Stimulated activated CD8-positive, alpha-beta memory T cell treated with anti-CD3 and anti-CD28 coated beads, Interleukin-12 subunit alpha, Interleukin-12 subunit beta, amount 100 ng/mL, for 24 hours (primary cell): ENCODE measurements at regions not wholly inside any gene's neighbourhood (a gene's known extent, or its start where the extent isn't known, plus 50 kb on each side); places are given as distances from the start of the nearest gene placed in this dataset.

Experiments
- DNase-seq: peaks from one replicate; pipeline ENCODE4 v3.0.0-alpha.2; 2020; ENCODE audit errors: extremely low read depth

DNA sequence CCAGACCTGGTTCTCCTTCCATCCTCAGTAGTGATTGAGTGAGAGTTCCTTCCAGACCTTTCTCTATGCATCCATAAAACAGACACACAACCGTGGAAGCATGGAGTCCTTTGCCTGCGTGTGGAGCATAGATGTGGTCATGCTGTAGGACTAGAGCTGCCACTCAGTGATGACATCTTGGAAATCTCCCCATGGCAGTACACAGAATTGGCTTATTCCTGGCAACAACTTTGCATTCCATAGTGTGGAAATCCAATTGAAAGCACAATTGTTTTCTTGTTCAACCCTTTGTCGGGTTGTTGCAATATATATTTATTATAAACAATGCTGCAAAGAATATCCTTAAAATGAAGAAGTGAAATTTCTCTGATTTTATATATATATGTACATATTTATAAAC, 547.8 kb downstream of the CDH26 start:
- no peak for DNase-seq

DNA sequence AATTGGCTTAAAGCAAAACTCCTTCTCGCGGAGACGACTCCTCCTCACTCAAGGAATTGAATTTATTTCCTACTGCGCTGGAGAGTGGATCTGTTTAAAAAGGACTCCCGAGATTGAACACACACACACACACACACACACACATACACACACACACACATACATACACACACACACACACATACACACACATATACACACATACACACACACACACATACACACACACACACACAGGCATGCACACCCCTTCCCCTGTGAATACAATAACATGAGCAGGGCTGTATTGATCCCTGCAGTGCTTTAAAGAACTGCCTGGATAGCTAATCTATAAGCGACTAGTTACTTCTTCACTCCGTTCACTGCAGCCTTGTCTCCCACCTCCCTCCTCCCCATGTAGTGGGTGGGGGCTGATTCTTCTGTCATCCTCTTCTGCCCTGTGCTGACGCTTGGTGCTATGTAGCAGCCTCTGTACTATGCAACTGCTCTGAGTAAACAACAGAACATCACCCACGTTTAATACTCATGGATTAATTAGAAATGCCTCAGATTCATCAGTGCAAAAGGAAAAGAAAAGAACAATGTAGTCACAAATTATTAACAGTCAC, 549.0 kb downstream of the CDH26 start:
- no peak for DNase-seq

DNA sequence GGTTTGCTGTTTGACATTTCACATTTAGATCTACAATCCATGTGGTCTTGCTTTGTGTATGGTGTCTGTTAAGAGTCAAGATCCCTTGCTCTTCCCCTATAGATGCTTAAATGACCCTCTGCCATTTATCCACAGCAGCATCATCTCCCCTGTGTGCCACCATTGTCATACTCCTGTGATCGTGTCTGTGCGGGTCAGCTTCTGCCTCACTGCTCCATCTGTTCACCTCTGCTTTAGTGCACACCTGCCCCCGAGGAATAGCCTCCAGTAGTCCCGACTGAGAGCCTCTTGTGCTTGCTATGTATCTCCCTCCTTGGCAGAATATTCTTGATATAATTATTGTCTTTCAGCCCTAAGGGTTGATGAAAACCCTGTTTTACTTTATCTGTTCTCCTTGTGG, 551.2 kb downstream of the CDH26 start:
- no peak for DNase-seq

DNA sequence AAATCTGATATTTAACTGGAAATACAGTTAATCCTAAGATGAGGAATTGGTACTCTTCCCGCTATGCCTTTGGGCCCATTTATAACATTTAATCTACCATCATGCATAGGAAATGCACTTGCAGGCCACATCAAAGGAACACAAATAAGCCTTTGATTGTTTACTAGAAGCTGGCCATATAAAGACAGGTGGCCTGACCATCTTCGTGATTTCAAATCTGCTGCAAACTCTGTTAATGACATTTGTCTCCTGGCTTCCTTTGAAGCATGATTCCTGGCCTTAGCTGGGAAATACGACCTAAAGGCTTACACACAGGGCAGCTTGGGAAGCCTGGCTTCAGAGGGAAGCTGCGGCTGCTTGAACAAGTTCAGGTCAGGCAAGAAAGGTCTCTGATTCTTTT, 552.1 kb downstream of the CDH26 start:
- DNase-seq = no peak

DNA sequence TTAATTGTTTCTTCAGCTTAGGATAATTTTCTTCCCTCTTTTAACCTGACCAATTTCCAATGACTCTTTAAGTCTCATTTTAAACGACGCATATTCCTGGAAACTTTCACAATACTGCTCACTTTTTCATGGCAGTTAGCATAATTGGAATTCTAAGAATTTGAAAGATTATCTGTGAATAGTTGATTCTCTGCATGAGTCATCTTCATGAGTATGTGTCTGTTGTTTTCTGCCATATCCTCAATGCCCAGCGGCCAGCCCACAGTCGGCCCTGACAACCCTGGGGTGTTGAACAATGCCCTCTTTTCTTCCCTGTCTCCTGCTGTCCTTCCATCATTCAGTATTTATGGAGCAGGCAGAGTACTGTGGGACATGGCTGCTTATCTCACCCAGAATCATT, 554.2 kb downstream of the CDH26 start:
- DNase-seq = no peak

DNA sequence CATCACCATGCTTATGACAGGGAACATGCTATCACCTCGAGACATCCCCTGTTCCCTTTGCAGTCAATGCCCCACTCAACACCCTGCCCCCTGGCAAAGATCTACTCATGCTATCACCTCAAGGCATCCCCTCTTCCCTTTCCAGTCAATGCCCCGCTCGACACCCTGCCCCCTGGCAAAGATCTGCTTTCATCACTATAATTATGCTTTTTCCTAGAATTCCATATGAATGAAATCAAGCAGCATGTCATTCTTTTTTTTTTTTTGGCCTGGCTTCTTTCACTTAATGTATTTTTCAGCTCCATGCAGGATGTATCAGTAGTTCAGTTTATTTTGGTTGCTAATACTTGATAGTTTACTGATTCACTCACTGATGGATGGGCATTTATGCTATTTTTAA, 554.9 kb downstream of the CDH26 start:
- DNase-seq = no peak

DNA sequence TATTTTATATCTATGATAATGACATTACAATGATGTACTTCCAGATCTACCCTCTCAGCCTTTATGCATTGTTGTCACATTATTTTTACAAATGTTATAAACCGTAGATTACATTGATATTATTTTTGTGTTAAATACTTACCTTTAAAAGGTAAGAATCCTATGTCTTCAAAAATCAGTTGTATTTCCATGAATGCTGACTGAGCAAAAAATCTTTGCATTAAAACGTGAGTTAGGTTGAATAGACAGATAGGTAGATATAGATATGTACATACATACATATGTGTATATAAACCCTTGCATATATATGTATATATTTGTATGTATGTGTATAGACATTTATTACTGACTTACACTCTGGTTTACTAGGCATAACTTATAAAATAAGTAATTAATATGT, 558.2 kb downstream of the CDH26 start:
- no peak for DNase-seq

DNA sequence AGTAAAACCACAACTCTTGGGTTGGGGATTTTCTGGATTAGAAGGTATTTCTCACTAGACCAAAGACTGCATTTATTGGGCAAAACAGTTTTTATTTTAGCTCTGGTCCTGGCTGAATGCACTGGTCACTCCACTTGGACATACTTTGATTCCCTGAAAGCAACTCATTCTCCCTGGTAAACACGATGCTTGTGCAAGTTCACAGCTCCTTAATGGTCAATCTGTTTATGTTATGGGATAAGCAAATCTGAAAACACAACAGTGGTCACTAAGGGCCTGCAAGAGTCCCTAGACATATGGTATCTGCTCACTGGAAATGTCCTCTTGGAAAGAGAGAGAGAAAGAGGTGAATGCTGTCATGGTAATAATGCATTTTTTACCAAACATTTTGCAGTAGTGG, 559.8 kb downstream of the CDH26 start:
- DNase-seq = no peak

DNA sequence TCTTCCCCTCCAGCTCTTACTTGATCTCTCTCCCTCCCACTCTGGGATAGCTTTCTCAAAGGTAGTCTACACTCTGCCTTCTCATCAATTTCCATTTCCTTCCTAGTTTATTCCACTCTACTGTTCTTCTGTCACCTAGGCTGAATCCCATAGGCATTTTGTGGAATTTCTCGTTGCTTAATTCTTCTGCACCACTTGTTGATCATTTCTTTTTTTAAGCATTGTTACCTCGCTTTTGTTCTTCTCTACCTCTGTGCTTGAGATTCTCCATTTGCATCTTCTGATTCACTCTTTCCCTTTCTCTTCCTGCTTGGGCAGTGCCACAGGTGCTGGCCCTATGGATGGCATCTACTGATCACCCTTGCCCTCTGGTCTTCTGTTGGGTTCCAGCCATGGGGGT, 567.2 kb downstream of the CDH26 start:
- no peak for DNase-seq

DNA sequence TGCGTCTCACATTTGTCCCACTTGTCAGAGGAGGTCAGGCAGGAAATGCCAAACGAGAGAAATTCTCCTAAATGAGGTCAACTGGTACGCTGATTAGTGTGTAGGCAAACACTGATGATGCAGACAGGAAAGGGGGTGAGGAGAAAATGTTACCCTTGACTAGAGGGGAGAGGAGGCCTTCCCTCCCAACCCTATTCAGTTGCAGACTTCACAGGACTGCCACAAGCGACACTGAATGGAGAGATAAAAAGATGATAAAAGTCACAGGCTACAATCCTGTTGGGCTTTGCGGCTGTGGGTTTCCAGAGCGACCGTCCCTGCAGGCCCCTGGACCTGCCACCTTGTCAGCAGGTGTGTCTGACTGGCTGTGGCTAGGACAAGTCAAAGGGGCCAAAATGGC, 569.4 kb downstream of the CDH26 start:
- no peak for DNase-seq

DNA sequence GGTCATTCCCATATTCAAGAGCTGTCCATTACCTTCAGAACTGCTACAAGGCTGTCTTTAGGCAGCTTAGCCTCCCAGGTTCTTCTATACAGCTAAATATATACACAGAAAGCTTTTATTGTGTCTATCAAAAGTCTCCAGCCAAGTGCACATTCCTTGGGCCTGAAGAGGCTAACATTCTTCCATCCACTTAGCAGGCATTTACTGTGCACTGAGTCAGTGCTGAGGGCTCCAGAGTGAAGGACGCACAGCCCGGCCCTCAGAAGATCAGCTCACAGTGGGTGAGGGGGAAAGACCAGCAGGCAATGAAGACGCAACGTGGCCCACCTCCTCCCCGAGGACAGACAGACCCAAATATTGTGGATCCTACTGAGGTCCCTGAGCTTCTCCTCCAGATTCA, 569.9 kb downstream of the CDH26 start:
- DNase-seq = no peak

DNA sequence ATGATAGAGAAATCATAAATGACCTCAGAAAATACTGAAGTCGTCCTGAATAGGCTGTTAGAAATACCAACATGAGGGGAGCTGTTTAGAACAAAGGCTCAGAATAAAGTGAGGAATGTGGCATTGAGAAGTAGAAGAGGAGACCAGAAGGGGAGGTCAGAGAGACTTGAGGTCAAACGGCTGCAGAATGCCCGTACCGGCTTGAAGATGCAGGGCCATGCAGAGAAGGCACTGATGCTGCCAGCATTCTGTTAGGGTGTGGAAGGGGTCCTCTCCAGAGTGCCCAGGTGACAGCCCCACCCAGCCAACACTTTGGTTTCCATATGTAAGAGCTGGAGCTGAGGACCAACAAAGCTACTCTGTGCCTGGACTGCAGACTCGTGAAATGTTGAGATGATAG, 570.9 kb downstream of the CDH26 start:
- DNase-seq = no peak

DNA sequence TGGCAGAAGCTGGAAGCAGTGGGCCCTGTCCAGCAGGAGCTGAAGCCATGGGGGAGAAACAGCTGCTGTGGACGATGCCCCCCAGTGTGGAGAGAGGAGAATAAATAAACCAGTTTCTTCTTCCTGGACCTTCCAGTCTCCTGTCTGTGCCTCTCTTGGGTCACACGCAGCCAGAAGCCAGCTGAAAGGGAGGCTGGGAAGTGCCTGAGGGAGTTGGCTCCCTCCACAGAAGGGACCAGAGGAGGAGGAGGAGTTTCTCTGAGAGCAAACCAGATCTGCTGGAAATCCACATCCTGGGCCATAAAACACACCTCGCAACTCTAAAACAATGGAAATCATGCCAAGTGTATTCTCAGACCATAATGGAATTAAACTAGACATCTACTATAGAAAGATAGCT, 577.0 kb downstream of the CDH26 start:
- no peak for DNase-seq

DNA sequence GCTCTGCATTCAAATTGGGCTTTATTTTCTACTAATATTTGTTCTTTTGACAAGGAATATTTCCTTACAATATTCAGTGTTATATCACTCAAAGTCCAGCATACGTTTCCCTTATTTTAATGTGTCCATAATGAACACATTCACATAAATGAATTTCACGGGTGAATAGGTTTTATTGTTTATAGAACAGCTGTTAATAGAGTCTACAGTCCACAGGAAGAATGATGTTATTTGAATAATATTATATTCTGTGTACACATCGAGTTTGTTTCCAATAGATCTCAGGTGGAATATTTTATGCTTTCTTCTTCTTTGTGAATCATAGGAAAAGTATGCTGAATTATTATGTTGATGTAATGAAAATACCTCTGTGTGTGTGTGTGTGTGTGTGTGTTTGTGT, 582.4 kb downstream of the CDH26 start:
- DNase-seq = no peak

DNA sequence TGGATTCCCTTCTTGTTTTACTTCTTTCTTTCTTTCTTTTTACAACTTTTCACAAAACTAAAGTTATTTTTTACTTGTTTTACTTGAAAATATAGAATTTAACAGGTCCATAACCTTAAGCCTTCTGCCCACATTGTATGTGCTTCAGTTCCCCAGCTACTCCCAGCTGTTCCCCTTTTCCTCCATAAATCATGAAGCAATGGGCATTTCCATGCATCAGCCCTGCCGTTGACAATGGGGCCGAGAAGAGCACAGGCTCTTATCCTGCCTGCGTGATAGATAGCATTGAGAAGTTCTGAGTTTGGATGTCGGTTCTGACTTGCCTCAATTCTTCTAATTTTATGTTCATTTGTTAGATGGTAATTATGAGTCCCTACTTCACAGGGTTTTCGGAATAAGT, 583.8 kb downstream of the CDH26 start:
- DNase-seq = no peak

DNA sequence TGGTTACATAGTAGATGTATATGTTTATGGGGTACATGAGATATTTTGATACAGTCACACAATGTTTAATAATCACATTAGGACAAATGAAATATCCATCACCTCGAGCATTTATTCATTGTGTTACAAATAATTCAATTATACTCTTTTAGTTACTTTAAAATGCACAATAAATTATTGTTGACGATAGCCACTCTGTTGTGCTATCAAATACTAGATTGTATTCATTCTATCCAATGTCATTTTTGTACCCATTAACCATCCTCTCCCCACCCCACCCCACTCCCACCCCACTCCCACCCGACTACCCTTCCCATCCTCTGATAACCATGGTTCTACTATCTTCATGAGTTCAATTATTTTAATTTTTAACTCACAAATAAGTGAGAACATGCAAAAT, 585.4 kb downstream of the CDH26 start:
- DNase-seq = no peak

DNA sequence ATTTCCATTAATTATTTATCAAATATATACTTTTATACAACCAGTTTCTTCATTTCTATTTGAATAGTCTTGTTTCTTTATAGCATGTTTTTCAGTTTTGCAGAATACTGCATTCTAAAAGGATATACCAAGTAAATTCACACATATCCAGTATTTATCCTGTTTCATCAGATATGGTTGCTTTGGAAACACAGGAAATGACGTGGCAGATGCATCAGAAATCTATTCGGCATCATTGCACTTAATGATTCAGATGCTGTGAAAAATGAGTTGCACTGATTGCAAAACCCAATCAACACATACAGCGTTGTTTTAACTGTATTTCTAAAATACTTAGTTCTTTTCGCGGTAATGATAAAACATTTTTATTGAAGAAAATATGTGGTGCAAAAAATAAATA, 594.9 kb downstream of the CDH26 start:
- DNase-seq = no peak

DNA sequence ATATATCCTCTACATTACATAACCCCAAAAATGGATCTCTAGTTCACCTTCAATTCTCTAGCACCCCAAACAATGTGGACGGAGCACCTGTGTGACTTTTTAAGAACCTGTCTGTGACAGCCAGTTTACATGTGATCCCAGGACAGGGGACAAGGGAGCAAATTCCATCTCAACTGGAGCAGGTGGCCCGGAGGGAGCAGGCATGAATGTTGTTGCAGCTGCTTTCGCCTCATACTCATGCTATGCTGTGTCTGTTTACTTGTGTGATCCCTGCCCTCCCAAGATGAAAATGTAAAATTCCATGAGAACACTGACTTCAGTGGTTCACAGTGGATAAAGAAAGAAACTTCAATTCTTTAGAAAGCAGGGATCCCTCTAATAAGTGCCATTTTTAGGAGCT, 600.3 kb downstream of the CDH26 start:
- DNase-seq = no peak

DNA sequence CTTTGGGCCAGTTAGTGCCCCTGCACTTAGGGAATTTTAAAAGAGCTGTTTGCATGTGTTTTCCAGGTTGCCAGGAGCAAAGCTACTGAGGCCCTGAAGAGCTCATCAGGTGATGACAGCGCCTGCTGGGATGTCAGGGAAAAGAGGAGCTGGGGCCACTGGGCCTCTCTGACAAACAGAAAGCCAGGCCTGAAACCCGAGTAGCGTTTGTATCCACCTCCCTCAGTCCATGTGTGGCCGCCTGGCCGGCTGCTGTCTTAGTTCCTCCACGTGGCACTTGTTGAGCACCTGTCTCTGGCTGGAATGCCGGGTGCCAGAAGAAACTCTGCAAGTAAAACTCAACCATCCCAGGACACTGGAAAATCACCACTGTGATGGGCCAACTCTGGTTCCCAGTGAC, 601.2 kb downstream of the CDH26 start:
- DNase-seq = no peak

DNA sequence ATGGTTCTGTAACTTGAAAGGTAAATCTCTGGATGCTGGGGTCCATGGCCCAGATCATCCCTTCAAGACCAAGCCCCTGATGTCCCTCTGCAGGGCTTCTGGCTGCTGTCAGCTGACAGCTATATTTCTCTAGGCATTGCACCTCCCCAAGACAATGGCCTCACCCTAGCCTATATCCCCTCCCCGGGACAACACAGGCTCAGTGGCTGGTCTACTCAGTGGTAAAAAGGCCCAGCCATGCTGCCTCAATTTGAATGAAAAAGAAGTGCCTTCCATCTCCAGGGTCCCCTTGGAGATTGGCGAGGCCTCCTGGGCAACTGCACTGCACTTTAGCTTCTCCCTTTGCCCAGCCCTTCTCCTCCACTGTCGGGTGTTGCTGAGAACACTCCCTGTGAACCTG, 602.8 kb downstream of the CDH26 start:
- no peak for DNase-seq

DNA sequence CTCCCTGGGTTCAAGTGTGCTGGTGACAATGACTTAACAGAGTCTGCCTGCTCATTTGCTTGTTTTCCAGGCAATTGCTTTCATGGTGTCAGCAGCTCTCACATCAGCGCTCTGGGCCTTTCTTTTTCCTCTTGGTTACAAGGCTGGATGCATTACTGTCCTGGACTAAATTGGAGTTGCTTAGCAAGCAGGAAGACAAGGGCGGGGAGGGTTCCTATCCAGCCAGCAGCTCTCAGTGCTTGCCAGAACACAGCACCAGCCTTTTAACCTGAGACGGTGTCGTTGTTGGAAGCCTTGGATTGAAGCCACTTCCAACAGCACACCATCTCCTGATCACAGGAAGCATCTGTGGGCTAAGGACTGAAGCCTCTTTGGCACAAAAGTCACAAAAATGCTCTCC, 606.9 kb downstream of the CDH26 start:
- DNase-seq = no peak

DNA sequence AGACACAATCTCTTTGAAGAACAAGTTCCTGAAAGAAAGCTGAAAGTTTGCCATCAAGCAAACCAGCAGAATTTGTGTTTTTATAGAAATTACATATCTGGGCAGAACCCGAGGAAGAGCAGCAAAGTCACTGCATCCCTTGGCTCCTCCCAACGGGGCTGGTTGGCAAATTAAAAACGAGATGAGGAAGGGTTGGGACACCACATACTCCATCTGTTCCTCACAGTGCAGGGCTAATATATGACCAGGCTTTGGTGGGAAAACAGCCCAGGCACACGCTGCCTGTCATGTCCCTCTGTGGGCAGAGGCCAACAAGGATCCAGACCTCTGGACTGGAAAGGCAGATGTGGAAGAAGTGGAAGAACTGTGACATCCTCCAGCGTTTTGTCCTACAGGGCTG, 607.3 kb downstream of the CDH26 start:
- DNase-seq = no peak

DNA sequence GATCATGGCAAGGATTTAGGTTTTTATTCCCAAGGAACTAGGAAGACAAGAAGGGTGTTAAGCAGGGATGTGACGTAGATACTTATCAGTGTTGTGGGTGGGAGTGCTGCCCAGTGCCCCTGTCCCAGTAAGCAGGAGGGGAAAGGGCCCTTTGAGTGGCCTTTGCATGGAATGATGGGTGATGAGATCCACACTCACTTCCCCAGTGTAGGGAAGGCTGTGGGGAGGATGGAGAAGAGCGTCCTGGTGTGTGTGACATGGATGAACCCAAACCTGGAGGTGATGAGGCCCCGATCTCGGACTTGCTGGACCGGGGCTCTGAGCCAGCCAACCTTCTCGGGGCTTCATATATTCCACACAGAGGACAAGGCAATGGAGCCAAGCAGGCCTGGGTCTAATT, 610.9 kb downstream of the CDH26 start:
- no peak for DNase-seq

DNA sequence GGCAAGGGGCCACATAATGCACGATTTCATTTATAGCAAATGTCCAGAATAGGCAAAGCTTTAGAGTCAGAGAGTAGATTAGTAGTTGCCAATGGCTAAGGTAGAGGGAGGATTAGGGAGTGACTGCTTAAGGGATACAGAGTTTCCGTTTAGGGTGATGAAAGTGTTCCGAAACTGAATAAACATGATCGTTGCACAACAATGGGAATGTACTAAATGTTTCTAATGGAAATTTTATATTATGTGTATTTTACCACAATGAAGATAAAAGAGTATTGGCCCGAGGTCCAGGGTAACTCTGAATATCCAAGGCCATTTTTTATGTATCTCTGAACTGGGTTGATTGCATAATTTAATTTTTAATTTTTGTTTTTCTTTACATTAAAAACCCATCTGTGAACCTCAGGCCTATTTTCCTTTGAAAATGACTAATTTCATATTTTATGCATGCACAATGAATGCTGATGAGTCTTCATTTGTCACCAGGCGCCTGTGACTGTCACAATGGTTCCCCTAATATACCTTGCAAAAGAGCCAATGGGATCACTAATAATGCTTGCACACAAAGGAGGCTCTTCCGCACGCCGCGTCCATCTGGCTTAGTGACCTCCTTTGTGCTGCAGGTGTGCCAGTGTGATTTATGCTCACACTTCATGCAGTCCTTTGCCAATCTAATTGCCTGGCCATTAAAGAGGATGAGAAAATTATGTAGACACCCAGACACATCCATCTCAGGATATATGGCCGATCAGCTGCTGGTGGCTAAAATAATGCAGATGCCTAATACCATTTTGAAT, 612.5 kb downstream of the CDH26 start:
- DNase-seq = no peak
